Mesodermal cell (in vitro differentiated cells): ENCODE measurements at regions not wholly inside any gene's neighbourhood (a gene's known extent, or its start where the extent isn't known, plus 50 kb on each side); places are given as distances from the start of the nearest gene placed in this dataset.
"Not testable (repeated sequence)": the region's sequence is repeated elsewhere in the genome, so short reads cannot be mapped to it uniquely, and the experiment has no call there.

Experiments used
- H3K27ac ChIP-seq: 2 replicates; pipeline ENCODE4 v1.7.0; 2013; ENCODE audit warnings: mild to moderate bottlenecking, low read depth, low read length, moderate library complexity; ENCODE audit not compliant: severe bottlenecking
- H3K36me3 ChIP-seq: 2 replicates; pipeline ENCODE4 v1.7.1; 2013; ENCODE audit warnings: mild to moderate bottlenecking, low read length, moderate library complexity; ENCODE audit not compliant: control insufficient read depth, insufficient read depth
- H3K4me1 ChIP-seq: one replicate; pipeline ENCODE4 v1.7.1; 2013; ENCODE audit warnings: mild to moderate bottlenecking, low read length; ENCODE audit not compliant: insufficient read depth, control insufficient read depth, poor library complexity, severe bottlenecking
- H3K4me3 ChIP-seq: 2 replicates; pipeline ENCODE4 v1.7.0; 2013; ENCODE audit warnings: low read length, control low read depth, mild to moderate bottlenecking; ENCODE audit not compliant: insufficient read depth, poor library complexity, severe bottlenecking; ENCODE audit errors: extremely low read depth
- H3K9me3 ChIP-seq: 2 replicates; pipeline ENCODE4 v1.7.1; 2013; ENCODE audit warnings: mild to moderate bottlenecking, low read length, moderate library complexity; ENCODE audit not compliant: control insufficient read depth
- WGBS, 2 experiments: methylation state at CpG; one replicate each; pipeline ENCODE4 v1.1.5; 2013; ENCODE audit warnings: missing lambda C conversion rate in 2 of 2; ENCODE audit not compliant: insufficient coverage in 2 of 2; 5-methylcytosine and 5-hydroxymethylcytosine counted together

DNA sequence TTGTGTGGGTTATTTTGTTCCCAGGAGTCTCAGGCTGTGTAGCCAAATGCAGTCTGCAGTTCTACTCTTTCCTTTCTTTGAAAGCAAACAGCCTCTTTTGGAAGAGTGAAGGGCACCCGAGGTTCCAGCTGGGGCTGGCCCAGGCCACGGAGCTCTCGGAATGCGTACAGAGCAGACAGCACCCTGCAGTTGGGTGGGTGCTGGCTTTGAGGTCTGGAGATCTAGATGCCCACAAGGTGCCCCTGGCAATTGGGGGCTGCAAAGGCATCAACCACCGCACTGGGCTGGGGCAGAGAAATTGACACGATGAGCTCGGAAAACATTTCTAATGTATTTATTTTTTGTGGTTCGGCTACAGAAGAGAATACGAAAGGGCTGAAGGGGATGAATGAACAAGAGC, 191.6 kb upstream of the ZNF469 start:
- H3K9me3 ChIP-seq = not testable (repeated sequence)
- 87 to 94% methylated on average over 6 to 8 of the region's 9 CpGs for WGBS, 2 experiments

DNA sequence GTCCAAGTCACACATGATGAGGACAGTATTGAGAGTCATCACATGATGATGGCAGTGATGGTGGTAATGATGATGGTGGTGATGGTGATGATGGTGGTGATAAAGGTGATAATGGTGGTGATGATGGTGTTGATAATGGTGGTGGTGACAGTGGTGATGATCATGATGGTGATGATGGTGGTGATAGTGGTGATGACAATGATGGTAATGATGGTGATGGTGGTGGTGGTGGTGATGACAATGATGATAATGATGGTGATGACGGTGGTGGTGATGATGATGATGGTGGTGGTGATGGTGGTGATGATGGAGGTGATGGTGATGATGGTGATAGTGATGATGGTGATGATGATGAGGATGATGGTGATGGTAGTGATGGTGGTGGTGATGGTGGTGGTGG, 190.2 kb upstream of the ZNF469 start:
- Histone ChIP-seq H3K4me1 (no peaks in the 10 kb centered on the region), H3K9me3 (peaks cover 4% of the 10 kb centered on the region), H3K27ac (no peak overlapping the region), H3K4me3 (no peak overlapping the region), H3K36me3 (no peaks in the 10 kb centered on the region)
- 78 to 88% methylated on average over 1 of the region's 1 CpG for WGBS, 2 experiments

More for the DNA sequence above, 191.6 kb upstream of the ZNF469 start:
- not testable (repeated sequence) for H3K4me1 ChIP-seq, H3K27ac ChIP-seq, H3K4me3 ChIP-seq, H3K36me3 ChIP-seq

DNA sequence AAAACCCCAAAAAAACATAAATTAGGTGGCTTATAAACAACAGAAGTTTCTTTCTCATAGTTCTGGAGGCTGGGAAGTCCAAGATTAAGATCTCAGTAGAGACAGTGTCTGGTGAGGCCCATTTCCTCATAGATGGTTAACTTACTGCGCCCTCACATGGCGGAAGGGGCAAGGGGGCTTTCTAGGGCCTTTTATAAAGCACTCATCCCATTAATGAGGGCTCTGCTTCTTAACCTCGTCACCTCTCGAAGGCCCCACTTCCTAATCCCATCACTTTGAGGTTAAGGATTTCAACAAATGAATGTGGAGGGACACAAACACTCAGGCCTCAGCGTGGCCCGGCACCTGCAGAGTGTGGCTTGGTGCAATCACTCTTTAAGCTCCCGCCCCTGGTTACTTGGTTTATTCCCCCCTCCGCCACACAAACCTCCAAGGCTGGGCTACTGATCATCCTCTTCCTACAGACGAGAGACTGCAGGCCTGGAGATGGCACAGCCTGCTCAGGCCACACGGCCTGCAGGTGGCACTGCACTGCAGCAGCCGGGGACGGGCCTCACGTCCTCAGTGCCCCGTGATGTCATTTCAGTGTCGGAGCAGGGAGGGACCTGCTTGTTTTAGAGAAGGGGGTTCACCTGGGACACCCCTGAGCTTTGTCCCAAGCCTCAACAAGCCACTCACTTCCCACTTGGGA, 188.9 kb upstream of the ZNF469 start:
- not testable (repeated sequence) for H3K36me3 ChIP-seq, H3K4me1 ChIP-seq, H3K4me3 ChIP-seq, H3K9me3 ChIP-seq, H3K27ac ChIP-seq
- 88 to 100% methylated on average over 1 to 4 of the region's 15 CpGs for whole genome bisulfite sequencing, 2 experiments

DNA sequence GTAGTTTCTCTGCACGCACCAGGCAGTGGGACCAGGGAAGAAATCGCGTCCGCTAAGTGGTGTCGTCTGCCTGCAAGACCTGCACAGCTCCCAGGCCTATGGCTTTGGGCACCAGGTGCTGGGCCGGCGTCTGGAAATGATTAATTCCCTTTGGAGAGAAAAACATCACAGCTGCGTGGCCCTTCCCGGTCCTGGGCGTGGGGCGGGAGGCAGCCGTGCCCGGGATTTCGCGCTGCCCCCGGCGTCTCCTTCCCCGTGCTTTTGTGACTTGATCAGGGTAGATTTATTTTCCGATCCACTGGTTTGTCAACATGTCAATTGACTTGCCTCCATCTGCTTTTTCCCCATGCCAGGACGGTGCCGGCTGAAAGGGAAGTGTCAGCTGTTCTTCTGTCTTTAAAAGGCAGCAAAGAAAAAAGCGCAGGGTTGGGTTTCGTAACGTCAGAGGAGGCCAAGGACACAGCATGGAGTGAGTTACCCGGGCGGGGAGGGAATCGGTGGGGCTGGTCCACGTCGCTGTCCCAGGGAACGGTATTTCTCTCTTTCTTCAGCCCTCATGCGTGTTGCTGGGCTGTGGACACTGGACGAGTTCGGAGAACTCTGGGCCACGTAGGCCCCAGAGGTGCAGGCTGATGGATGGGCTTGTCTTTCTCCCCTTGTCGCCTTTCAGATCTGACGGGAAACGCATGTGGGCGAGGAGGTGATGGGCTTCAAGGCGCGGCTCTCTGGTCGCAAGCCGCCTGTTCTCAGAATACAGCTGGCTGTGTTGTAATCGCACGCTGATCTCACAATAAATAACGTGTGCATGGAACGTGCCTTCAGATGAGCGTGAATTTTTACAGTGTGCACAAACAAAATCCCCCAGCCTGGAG, 188.1 kb upstream of the ZNF469 start:
- Histone ChIP-seq H3K27ac (no peak overlapping the region), H3K4me3 (no peak overlapping the region), H3K4me1 (no peaks in the 10 kb centered on the region), H3K36me3 (no peaks in the 10 kb centered on the region), H3K9me3 (no peaks in the 10 kb centered on the region)
- WGBS, 2 experiments = 92 to 93% methylated on average over 35 to 44 of the region's 47 CpGs

DNA sequence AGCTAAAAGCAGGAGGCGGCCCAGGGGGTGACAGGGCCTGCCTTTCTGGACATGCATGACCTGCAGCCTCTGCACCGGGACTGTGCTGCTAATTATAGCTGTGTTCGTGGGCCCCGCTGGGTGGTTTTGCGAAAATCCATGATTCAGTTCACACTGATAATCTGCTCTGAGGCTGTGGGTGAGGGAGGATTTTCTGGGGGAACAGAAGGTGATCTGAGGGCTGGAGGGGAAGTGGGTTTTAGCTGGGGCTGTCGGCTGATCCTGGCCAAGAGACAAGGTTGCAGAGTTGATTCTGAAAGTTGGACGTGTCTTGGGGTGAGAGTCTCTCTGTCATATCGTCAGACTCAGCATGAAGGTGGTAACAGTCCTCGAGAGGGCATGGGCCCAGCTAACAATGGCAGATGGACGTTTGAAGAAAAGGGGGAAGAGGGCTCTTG, 187.5 kb upstream of the ZNF469 start:
- Histone ChIP-seq H3K4me1 (no peaks in the 10 kb centered on the region), H3K27ac (no peak overlapping the region), H3K9me3 (no peaks in the 10 kb centered on the region), H3K36me3 (no peaks in the 10 kb centered on the region), H3K4me3 (no peak overlapping the region)
- WGBS, 2 experiments = 88 to 92% methylated on average over 7 to 10 of the region's 10 CpGs

DNA sequence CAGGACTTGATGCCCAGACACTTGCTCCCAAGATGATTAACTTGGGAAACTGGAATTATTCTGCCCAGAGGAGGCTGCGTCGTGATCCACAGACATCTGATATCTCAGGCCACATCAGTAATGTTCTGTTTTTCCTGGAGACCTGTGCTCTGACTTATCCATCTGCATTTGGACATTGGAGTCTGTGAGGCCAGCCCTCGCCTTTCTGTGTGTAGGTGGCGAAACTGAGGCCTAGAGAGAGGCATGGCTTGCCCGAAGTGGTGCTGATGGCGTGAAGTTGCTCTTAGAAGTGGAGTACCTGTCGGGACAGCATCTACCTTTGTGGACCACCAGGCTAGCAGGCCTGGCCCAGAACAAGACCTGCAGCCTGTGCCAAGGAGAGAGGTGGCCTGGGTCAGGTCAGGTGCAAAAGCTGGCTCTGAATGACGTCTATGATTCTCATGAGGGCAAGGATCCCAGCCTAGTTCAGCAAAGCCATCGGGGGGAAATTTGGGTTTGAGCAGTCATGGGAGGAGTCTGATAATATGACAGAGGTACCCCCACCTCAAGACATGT, 186.8 kb upstream of the ZNF469 start:
- no peak overlapping the region for H3K4me3 ChIP-seq
- H3K9me3 ChIP-seq = no peaks in the 10 kb centered on the region
- WGBS, 2 experiments = 93 to 94% methylated on average over 7 to 9 of the region's 9 CpGs
- no peaks in the 10 kb centered on the region for H3K36me3 ChIP-seq
- H3K27ac ChIP-seq = no peak overlapping the region
- no peaks in the 10 kb centered on the region for H3K4me1 ChIP-seq

DNA sequence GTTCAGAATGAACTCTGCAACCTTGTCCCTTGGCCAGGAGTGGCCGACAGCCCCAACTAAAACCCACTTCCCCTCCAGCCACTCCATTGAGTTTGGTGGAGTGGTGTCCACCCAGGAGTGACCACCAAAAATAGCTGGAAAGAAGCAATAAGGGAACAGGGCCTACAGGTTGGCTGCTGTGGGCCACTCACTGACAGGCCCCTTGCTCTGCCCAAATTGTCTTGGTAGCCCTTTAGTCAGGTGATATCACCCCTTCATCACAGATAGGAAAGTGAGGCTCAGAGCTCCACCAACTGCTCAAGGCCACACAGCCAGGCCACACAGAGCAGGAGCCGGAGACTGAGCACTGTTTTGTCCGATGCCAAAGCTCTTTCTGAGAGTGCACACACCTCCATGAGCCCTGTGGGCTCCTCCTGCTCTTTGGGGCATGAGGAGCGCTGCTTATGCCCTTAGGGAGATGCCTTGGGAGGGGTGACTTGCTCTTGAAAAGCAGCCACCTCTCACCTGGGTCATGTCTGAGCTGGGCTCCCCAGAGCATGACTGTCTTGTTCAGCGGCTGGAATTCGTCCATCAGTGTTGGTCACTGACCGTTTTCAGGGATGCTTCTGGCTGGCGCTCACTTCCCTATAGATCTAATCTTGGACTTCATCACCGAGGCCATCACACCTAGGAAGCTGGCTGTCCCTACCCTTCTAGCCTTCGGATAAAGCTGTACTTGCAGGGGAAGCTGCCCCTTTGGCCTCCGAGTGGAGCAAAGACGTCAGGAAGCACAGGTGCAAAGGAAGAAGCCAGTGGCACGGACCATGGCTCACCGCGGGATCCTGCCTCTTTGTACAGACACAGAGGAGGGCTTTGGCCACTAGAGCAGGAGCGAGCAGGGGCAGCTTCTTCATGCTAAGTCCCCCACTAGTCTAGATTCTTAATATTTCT, 186.0 kb upstream of the ZNF469 start:
- no peak overlapping the region for H3K4me3 ChIP-seq
- no peaks in the 10 kb centered on the region for H3K4me1 ChIP-seq
- H3K9me3 ChIP-seq = no peaks in the 10 kb centered on the region
- H3K27ac ChIP-seq = no peak overlapping the region
- H3K36me3 ChIP-seq = no peaks in the 10 kb centered on the region
- 91 to 97% methylated on average over 10 to 12 of the region's 16 CpGs for WGBS, 2 experiments

DNA sequence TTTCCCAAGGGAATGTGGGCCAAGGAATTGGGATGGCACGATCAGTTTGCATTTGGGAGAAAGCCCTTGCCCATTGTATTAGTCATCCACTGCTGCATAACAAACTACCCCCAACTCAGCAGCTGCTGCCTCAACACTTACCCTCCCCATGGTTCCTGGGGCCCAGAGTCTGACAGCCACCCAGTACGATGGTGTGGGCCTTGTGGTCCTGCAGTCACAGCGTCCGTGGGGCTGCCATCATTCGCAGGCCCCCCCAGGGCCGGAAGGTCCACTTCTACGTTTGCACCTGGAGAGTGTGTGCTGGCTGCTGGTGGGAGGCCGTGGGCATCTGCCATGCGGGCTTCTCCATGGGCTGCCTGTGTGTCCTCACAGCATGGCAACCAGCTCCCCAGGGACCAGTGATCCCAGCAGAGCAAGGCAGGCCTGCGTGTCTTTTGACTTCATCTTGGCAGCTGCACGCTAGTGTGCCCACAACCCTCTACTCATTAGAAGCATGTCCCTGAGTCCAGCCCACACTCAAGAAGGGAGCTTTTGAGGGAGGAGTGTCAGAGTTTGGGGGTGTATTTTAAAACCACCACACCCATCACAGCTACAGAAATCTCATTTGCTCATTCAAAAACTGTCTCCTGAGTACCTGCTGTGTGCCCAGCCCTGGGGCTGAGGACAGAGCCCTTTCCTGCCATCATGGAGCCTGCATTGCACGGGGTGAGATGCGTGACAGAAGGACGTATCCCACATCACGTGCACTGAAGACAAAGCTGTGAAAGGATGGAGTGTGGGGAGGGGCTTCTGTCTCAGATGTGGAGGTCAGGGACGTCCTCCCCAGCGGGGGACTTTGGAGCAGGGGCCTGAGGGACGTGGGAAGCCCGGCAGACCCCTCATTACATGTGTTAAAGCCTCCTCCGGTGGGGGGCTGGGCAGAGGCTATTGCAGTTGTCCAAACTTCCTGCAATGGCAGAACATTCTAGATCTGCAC, 185.0 kb upstream of the ZNF469 start:
- H3K27ac ChIP-seq = no peak overlapping the region
- no peaks in the 10 kb centered on the region for H3K9me3 ChIP-seq
- H3K36me3 ChIP-seq = no peaks in the 10 kb centered on the region
- no peaks in the 10 kb centered on the region for H3K4me1 ChIP-seq
- H3K4me3 ChIP-seq = no peak overlapping the region
- 85 to 92% methylated on average over 17 to 18 of the region's 20 CpGs for WGBS, 2 experiments

DNA sequence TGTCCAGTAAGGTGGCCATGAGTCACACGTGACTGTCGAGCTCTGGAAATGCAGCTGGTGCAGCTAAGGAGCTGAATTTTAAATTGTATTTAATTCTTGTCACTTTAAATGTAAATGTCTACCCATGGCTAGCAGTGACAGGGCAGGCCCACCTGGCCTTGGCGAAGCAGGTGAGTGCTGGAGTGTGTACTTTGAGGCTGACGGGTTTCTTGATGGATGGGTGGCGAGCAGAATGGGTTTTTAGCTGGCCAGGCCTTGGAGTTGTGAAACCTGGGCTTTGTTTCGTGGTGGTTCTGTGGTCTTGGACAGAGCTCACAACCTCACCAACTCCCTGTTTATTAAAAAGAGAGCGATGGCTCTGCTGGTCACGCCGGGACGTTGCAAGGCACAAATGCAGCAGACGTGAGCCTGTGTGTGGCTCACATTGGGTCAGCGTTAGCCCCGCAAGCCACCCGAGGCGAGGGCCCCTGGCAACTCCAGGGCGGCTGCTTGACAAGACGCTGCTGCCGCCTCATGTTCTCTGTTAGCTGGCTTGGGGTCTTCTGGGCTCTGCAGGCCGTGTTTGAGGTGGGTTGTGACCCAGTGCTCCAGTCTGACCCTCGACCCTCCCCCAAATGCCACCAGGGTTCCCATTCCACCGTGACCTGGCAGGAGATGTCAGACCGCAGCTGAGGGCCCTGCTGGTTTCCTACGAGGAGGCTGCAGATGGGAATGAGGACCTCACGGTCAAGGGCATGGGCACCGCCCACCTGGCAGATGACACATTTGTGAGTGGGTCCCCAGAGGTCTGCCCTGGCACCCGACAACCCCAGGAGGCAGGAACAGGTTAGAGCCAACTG, 184.1 kb upstream of the ZNF469 start:
- not testable (repeated sequence) for H3K9me3 ChIP-seq, H3K36me3 ChIP-seq, H3K27ac ChIP-seq, H3K4me1 ChIP-seq, H3K4me3 ChIP-seq
- 84 to 96% methylated on average over 7 to 10 of the region's 26 CpGs for WGBS, 2 experiments
